Spinal cord (tissue), 9 donors: ENCODE measurements at regions not wholly inside any gene's neighbourhood (a gene's known extent, or its start where the extent isn't known, plus 50 kb on each side); places are given as distances from the start of the nearest gene placed in this dataset.
"Not testable (repeated sequence)": the region's sequence is repeated elsewhere in the genome, so short reads cannot be mapped to it uniquely, and the experiment has no call there.

Experiments
- DNase-seq, 6 donors: peaks; one replicate each; pipeline versions ENCODE4 v3.0.0 to v3.0.0-alpha.2; 2013 to 2015; ENCODE audit warnings: low spot score in 6 of 6, low read depth in 4 of 6
- H3K27ac ChIP-seq: one replicate; pipeline ENCODE4 v1.5.1; 2013; ENCODE audit warnings: low read depth, low read length, control low read depth
- H3K27me3 ChIP-seq: one replicate; pipeline ENCODE4 v1.6.1; 2013; ENCODE audit warnings: low read length; ENCODE audit not compliant: control insufficient read depth, insufficient read depth
- H3K36me3 ChIP-seq: one replicate; pipeline ENCODE4 v1.6.1; 2013; ENCODE audit warnings: low read length; ENCODE audit not compliant: control insufficient read depth, insufficient read depth
- H3K4me1 ChIP-seq: one replicate; pipeline ENCODE4 v1.6.1; 2013; ENCODE audit warnings: low read length; ENCODE audit not compliant: control insufficient read depth, insufficient read depth
- H3K4me3 ChIP-seq: one replicate; pipeline ENCODE4 v1.5.1; 2013; ENCODE audit warnings: low read depth, low read length, control low read depth
- H3K9me3 ChIP-seq: one replicate; pipeline ENCODE4 v1.6.1; 2013; ENCODE audit warnings: low read length; ENCODE audit not compliant: control insufficient read depth, insufficient read depth
- WGBS: methylation state at CpG from one replicate; pipeline ENCODE4 v1.1.5; 2013; ENCODE audit warnings: missing lambda C conversion rate; ENCODE audit not compliant: insufficient coverage; 5-methylcytosine and 5-hydroxymethylcytosine counted together
- donor health status: healthy.

GRCh38 chr4:57774681-57775080, 664.5 kb upstream of the IGFBP7 start:
- DNase-seq, result no peak
- no peaks in the 10 kb centered on the region for H3K9me3 ChIP-seq
- H3K4me3 ChIP-seq, result no peak overlapping the region
- H3K36me3 ChIP-seq, result no peaks in the 10 kb centered on the region
- H3K27me3 ChIP-seq, result no peaks in the 10 kb centered on the region
- no peak overlapping the region for H3K27ac ChIP-seq
- H3K4me1 ChIP-seq, result no peaks in the 10 kb centered on the region
- no CpG with 5 or more reads among the region's 3 CpGs for WGBS

GRCh38 chr4:57774171-57774570, 664.0 kb upstream of the IGFBP7 start:
- no peak overlapping the region for H3K4me3 ChIP-seq
- no peak overlapping the region for H3K27ac ChIP-seq
- no peaks in the 10 kb centered on the region for H3K27me3 ChIP-seq
- DNase-seq, result peak in 1 of 6 donors; percentile 34
- no peaks in the 10 kb centered on the region for H3K4me1 ChIP-seq
- H3K36me3 ChIP-seq, result no peaks in the 10 kb centered on the region
- H3K9me3 ChIP-seq, result no peaks in the 10 kb centered on the region

- WGBS, result no CpG with 5 or more reads among the region's 1 CpG
- no peak for DNase-seq
- Histone ChIP-seq H3K36me3 (no peaks in the 10 kb centered on the region), H3K27ac (no peak overlapping the region), H3K9me3 (no peaks in the 10 kb centered on the region), H3K4me1 (no peaks in the 10 kb centered on the region), H3K27me3 (no peaks in the 10 kb centered on the region), H3K4me3 (no peak overlapping the region)
Observed at GRCh38 chr4:57766341-57766740, 656.2 kb upstream of the IGFBP7 start.

GRCh38 chr4:57764856-57765255, 654.7 kb upstream of the IGFBP7 start:
- DNase-seq, result peak in 2 of 6 donors; percentile 8 to 32
- H3K27me3 ChIP-seq, result no peaks in the 10 kb centered on the region
- H3K4me3 ChIP-seq, result no peak overlapping the region
- H3K9me3 ChIP-seq, result no peaks in the 10 kb centered on the region
- H3K27ac ChIP-seq, result no peak overlapping the region
- WGBS, result 81% methylated on average over 5 of the region's 5 CpGs
- no peaks in the 10 kb centered on the region for H3K36me3 ChIP-seq
- no peaks in the 10 kb centered on the region for H3K4me1 ChIP-seq

- H3K27ac ChIP-seq, result no peak overlapping the region
- no peaks in the 10 kb centered on the region for H3K36me3 ChIP-seq
- H3K4me1 ChIP-seq, result no peaks in the 10 kb centered on the region
- no peak overlapping the region for H3K4me3 ChIP-seq
- H3K9me3 ChIP-seq, result no peaks in the 10 kb centered on the region
- 100% methylated on average over 1 of the region's 2 CpGs for WGBS
- no peaks in the 10 kb centered on the region for H3K27me3 ChIP-seq
- DNase-seq, result no peak
Observed at GRCh38 chr4:57763070-57763469, 652.9 kb upstream of the IGFBP7 start.

GRCh38 chr4:57740625-57741190, 630.5 kb upstream of the IGFBP7 start:
- no CpG with 5 or more reads among the region's 1 CpG for WGBS
- H3K9me3 ChIP-seq, result peaks cover 3% of the 10 kb centered on the region
- DNase-seq, result no peak
- no peaks in the 10 kb centered on the region for H3K4me1 ChIP-seq
- H3K27ac ChIP-seq, result no peak overlapping the region
- H3K27me3 ChIP-seq, result no peaks in the 10 kb centered on the region
- H3K4me3 ChIP-seq, result no peak overlapping the region
- no peaks in the 10 kb centered on the region for H3K36me3 ChIP-seq

GRCh38 chr4:57736781-57737180, 626.6 kb upstream of the IGFBP7 start:
- no peaks in the 10 kb centered on the region for H3K9me3 ChIP-seq
- 67% methylated on average over 2 of the region's 3 CpGs for WGBS
- no peaks in the 10 kb centered on the region for H3K36me3 ChIP-seq

GRCh38 chr4:57734104-57734670, 624.0 kb upstream of the IGFBP7 start:
- no peaks in the 10 kb centered on the region for H3K4me1 ChIP-seq
- no peaks in the 10 kb centered on the region for H3K36me3 ChIP-seq
- H3K4me3 ChIP-seq, result no peak overlapping the region
- no peaks in the 10 kb centered on the region for H3K27me3 ChIP-seq
- WGBS, result 90% methylated on average over 4 of the region's 4 CpGs
- no peak overlapping the region for H3K27ac ChIP-seq
- H3K9me3 ChIP-seq, result no peaks in the 10 kb centered on the region
- peak in 2 of 6 donors; percentile 5 to 86 for DNase-seq

More at GRCh38 chr4:57736781-57737180, 626.6 kb upstream of the IGFBP7 start:
- Histone ChIP-seq H3K27ac (no peak overlapping the region), H3K4me1 (no peaks in the 10 kb centered on the region), H3K4me3 (no peak overlapping the region), H3K27me3 (no peaks in the 10 kb centered on the region)
- no peak for DNase-seq

- H3K27me3 ChIP-seq, H3K4me1 ChIP-seq, H3K27ac ChIP-seq, H3K9me3 ChIP-seq, DNase-seq, H3K4me3 ChIP-seq, H3K36me3 ChIP-seq: not testable (repeated sequence)
- WGBS, result 87% methylated on average over 31 of the region's 33 CpGs
Observed at GRCh38 chr4:57729775-57730570, 619.8 kb upstream of the IGFBP7 start.

- WGBS, result no CpG with 5 or more reads among the region's 2 CpGs
- H3K9me3 ChIP-seq, result no peaks in the 10 kb centered on the region
- peak in 1 of 6 donors; percentile 4 for DNase-seq
Observed at GRCh38 chr4:57726154-57726553, 616.0 kb upstream of the IGFBP7 start.

More at GRCh38 chr4:57726154-57726553, 616.0 kb upstream of the IGFBP7 start:
- H3K4me1 ChIP-seq, result no peaks in the 10 kb centered on the region
- no peak overlapping the region for H3K27ac ChIP-seq
- no peaks in the 10 kb centered on the region for H3K27me3 ChIP-seq
- no peak overlapping the region for H3K4me3 ChIP-seq
- H3K36me3 ChIP-seq, result no peaks in the 10 kb centered on the region
